Activated T-cell treated with anti-CD3 and anti-CD28 coated beads, Interleukin-2, amount 50 U/mL, for 72 hours (primary cell): ENCODE measurements at regions not wholly inside any gene's neighbourhood (a gene's known extent, or its start where the extent isn't known, plus 50 kb on each side); places are given as distances from the start of the nearest gene placed in this dataset.

Experiments
- ATAC-seq, 2 donors: fragments of 150-1000 bp; cut with Tn5 transposase; replicated peaks in 1 of 2; 2 replicates each; pipeline ENCODE4 v1.10.0; 2021; ENCODE audit warnings: moderate library complexity in 2 of 2, mild to moderate bottlenecking in 1 of 2
- DNase-seq, 2 donors: peaks; one replicate each; pipeline ENCODE4 v3.0.0; 2021 to 2022; ENCODE audit warnings: mixed read lengths in 1 of 2
- H3K27ac Mint-ChIP-seq: one replicate; pipeline ENCODE4 v1.8.0; 2022; ENCODE audit warnings: mild to moderate bottlenecking, moderate library complexity, mixed read lengths
- H3K27me3 Mint-ChIP-seq: one replicate; pipeline ENCODE4 v1.8.0; 2022; ENCODE audit warnings: low read depth, mixed read lengths
- H3K36me3 Mint-ChIP-seq, 2 donors: one replicate each; pipeline ENCODE4 v1.8.0; 2022; ENCODE audit warnings: mixed read lengths in 2 of 2, mild to moderate bottlenecking in 1 of 2; ENCODE audit not compliant: insufficient read depth in 2 of 2
- H3K4me1 Mint-ChIP-seq: one replicate; pipeline ENCODE4 v1.8.0; 2022; ENCODE audit warnings: low read depth, mixed read lengths
- H3K4me3 Mint-ChIP-seq, 2 donors: one replicate each; pipeline ENCODE4 v1.8.0; 2022; ENCODE audit warnings: mild to moderate bottlenecking in 2 of 2, mixed read lengths in 2 of 2, moderate library complexity in 2 of 2
- H3K9me3 Mint-ChIP-seq, 2 donors: one replicate each; pipeline ENCODE4 v1.8.0; 2022; ENCODE audit warnings: mixed read lengths in 2 of 2

GRCh38 chrY:21135591-21135990, 375.5 kb upstream of the RBMY1B start:
- DNase-seq (no peak), ATAC-seq (no peak)
- peak overlapping the region in 1 of 2 donors; percentile 51 for H3K4me3 Mint-ChIP-seq
- no peaks in the 10 kb centered on the region for H3K9me3 Mint-ChIP-seq
- no peaks in the 10 kb centered on the region for H3K36me3 Mint-ChIP-seq
- H3K4me1 Mint-ChIP-seq = no peaks in the 10 kb centered on the region
- no peaks in the 10 kb centered on the region for H3K27me3 Mint-ChIP-seq
- no peak overlapping the region for H3K27ac Mint-ChIP-seq

GRCh38 chrY:21138056-21138758, 372.9 kb upstream of the RBMY1B start:
- H3K4me1 Mint-ChIP-seq = no peaks in the 10 kb centered on the region
- no peaks in the 10 kb centered on the region for H3K36me3 Mint-ChIP-seq
- H3K9me3 Mint-ChIP-seq = no peaks in the 10 kb centered on the region
- peak overlapping the region; percentile 57 for H3K27ac Mint-ChIP-seq
- no peak for DNase-seq
- H3K27me3 Mint-ChIP-seq = no peaks in the 10 kb centered on the region
- ATAC-seq = peak in 1 of 2 donors; percentile 80
- H3K4me3 Mint-ChIP-seq = peak overlapping the region in 1 of 2 donors; percentile 87

- DNase-seq (no peak), ATAC-seq (no peak)
- H3K36me3 Mint-ChIP-seq = no peaks in the 10 kb centered on the region
- H3K4me3 Mint-ChIP-seq = no peak overlapping the region
- no peak overlapping the region for H3K27ac Mint-ChIP-seq
- H3K27me3 Mint-ChIP-seq = no peaks in the 10 kb centered on the region
- no peaks in the 10 kb centered on the region for H3K4me1 Mint-ChIP-seq
- H3K9me3 Mint-ChIP-seq = no peaks in the 10 kb centered on the region
These were observed 364.8 kb upstream of the RBMY1B start for GRCh38 chrY:21146331-21146730.

- Mint-ChIP-seq H3K27ac (no peak overlapping the region), H3K9me3 (no peaks in the 10 kb centered on the region), H3K36me3 (peaks cover 0 to 5% of the 10 kb centered on the region in 2 donors), H3K27me3 (no peaks in the 10 kb centered on the region), H3K4me3 (no peak overlapping the region), H3K4me1 (no peaks in the 10 kb centered on the region)
- DNase-seq (no peak), ATAC-seq (no peak)
These were observed 361.2 kb upstream of the RBMY1B start for GRCh38 chrY:21149971-21150370.

GRCh38 chrY:21169821-21170220, 341.3 kb upstream of the RBMY1B start:
- Mint-ChIP-seq H3K27me3 (no peaks in the 10 kb centered on the region), H3K9me3 (peaks cover 0 to 2% of the 10 kb centered on the region in 2 donors), H3K36me3 (peaks cover 0 to 2% of the 10 kb centered on the region in 2 donors), H3K27ac (no peak overlapping the region), H3K4me3 (no peak overlapping the region), H3K4me1 (no peaks in the 10 kb centered on the region)
- DNase-seq (no peak), ATAC-seq (no peak)

- Mint-ChIP-seq H3K4me3 (no peak overlapping the region), H3K9me3 (no peaks in the 10 kb centered on the region), H3K27me3 (no peaks in the 10 kb centered on the region), H3K27ac (peak overlapping the region; percentile 50), H3K4me1 (no peaks in the 10 kb centered on the region), H3K36me3 (no peaks in the 10 kb centered on the region)
- DNase-seq (no peak), ATAC-seq (peak in 1 of 2 donors; percentile 58)
These were observed 336.3 kb upstream of the RBMY1B start for GRCh38 chrY:21174697-21175463.

GRCh38 chrY:21175505-21175904, 335.6 kb upstream of the RBMY1B start:
- Mint-ChIP-seq H3K27ac (no peak overlapping the region), H3K36me3 (no peaks in the 10 kb centered on the region), H3K27me3 (no peaks in the 10 kb centered on the region), H3K9me3 (no peaks in the 10 kb centered on the region), H3K4me1 (no peaks in the 10 kb centered on the region), H3K4me3 (no peak overlapping the region)
- ATAC-seq (no peak), DNase-seq (no peak)

- H3K36me3 Mint-ChIP-seq = no peaks in the 10 kb centered on the region
- H3K27ac Mint-ChIP-seq = no peak overlapping the region
- ATAC-seq (no peak), DNase-seq (no peak)
- H3K27me3 Mint-ChIP-seq = no peaks in the 10 kb centered on the region
- no peak overlapping the region for H3K4me3 Mint-ChIP-seq
- no peaks in the 10 kb centered on the region for H3K9me3 Mint-ChIP-seq
- no peaks in the 10 kb centered on the region for H3K4me1 Mint-ChIP-seq
These were observed 333.8 kb upstream of the RBMY1B start for GRCh38 chrY:21177306-21177800.

GRCh38 chrY:21178281-21178680, 332.9 kb upstream of the RBMY1B start:
- Mint-ChIP-seq H3K4me1 (no peaks in the 10 kb centered on the region), H3K27ac (no peak overlapping the region), H3K9me3 (no peaks in the 10 kb centered on the region), H3K4me3 (no peak overlapping the region), H3K36me3 (no peaks in the 10 kb centered on the region), H3K27me3 (no peaks in the 10 kb centered on the region)
- ATAC-seq (no peak), DNase-seq (no peak)

GRCh38 chrY:21180921-21181320, 330.2 kb upstream of the RBMY1B start:
- peak in 1 of 2 donors; percentile 92 for ATAC-seq
- H3K27me3 Mint-ChIP-seq = no peaks in the 10 kb centered on the region
- H3K36me3 Mint-ChIP-seq = no peaks in the 10 kb centered on the region
- DNase-seq = peak in 1 of 2 donors; percentile 32
- no peaks in the 10 kb centered on the region for H3K4me1 Mint-ChIP-seq
- H3K9me3 Mint-ChIP-seq = no peaks in the 10 kb centered on the region
- no peak overlapping the region for H3K27ac Mint-ChIP-seq
- peak overlapping the region in 1 of 2 donors; percentile 37 for H3K4me3 Mint-ChIP-seq

GRCh38 chrY:21184271-21184670, 326.9 kb upstream of the RBMY1B start:
- H3K36me3 Mint-ChIP-seq = no peaks in the 10 kb centered on the region
- ATAC-seq = no peak
- no peaks in the 10 kb centered on the region for H3K9me3 Mint-ChIP-seq

GRCh38 chrY:21185419-21186105, 325.6 kb upstream of the RBMY1B start:
- Mint-ChIP-seq H3K9me3 (no peaks in the 10 kb centered on the region), H3K36me3 (no peaks in the 10 kb centered on the region), H3K4me3 (no peak overlapping the region), H3K27me3 (no peaks in the 10 kb centered on the region), H3K4me1 (no peaks in the 10 kb centered on the region), H3K27ac (no peak overlapping the region)
- ATAC-seq (no peak), DNase-seq (no peak)

More at GRCh38 chrY:21184271-21184670, 326.9 kb upstream of the RBMY1B start:
- H3K4me1 Mint-ChIP-seq = no peaks in the 10 kb centered on the region
- H3K4me3 Mint-ChIP-seq = no peak overlapping the region
- peak overlapping the region; percentile 75 for H3K27ac Mint-ChIP-seq
- DNase-seq = no peak
- no peaks in the 10 kb centered on the region for H3K27me3 Mint-ChIP-seq

GRCh38 chrY:21192694-21193093, 318.4 kb upstream of the RBMY1B start:
- Mint-ChIP-seq H3K4me1 (no peaks in the 10 kb centered on the region), H3K36me3 (peaks cover 0 to 1% of the 10 kb centered on the region in 2 donors), H3K9me3 (no peaks in the 10 kb centered on the region), H3K27me3 (no peaks in the 10 kb centered on the region), H3K27ac (no peak overlapping the region), H3K4me3 (no peak overlapping the region)
- DNase-seq (no peak), ATAC-seq (no peak)
